ENCODE measurements at regions not wholly inside any gene's neighbourhood (a gene's known extent, or its start where the extent isn't known, plus 50 kb on each side); places are given as distances from the start of the nearest gene placed in this dataset.

- TF ChIP-seq FOXM1 (IDR thresholded peaks at IDR 0.05; ENCODE audit: borderline replicate concordance) = no peak
- no peak for TF ChIP-seq ELF4 (IDR thresholded peaks at IDR 0.05)
- TF ChIP-seq BHLHE40 (IDR thresholded peaks at IDR 0.05; ENCODE audit: borderline replicate concordance) = no peak
- no peak for TF ChIP-seq SP1 (IDR thresholded peaks at IDR 0.05)
- TF ChIP-seq FOXA1 (IDR thresholded peaks at IDR 0.05) = no peak
Measured at GRCh38 chr6:168822376-168822775, 381.4 kb downstream of the SMOC2 start.
